PC-9 (cell line): ENCODE measurements at regions not wholly inside any gene's neighbourhood (a gene's known extent, or its start where the extent isn't known, plus 50 kb on each side); places are given as distances from the start of the nearest gene placed in this dataset.

Experiments
- EZH2 ChIP-seq: fragments of 200-600 bp; sonication (generic); IDR thresholded peaks from 2 replicates; pipeline ENCODE4 v1.8.0; 2017; ENCODE audit warnings: antibody characterized with exemption, low read depth
- TF ChIP-seq, protein P1 (sequence below): fragments of 200-600 bp; sonication (generic); conservative IDR thresholded peaks from 2 replicates; pipeline ENCODE4 v1.6.1; 2017; ENCODE audit warnings: mixed run types, antibody characterized with exemption, mild to moderate bottlenecking, moderate library complexity

DNA sequence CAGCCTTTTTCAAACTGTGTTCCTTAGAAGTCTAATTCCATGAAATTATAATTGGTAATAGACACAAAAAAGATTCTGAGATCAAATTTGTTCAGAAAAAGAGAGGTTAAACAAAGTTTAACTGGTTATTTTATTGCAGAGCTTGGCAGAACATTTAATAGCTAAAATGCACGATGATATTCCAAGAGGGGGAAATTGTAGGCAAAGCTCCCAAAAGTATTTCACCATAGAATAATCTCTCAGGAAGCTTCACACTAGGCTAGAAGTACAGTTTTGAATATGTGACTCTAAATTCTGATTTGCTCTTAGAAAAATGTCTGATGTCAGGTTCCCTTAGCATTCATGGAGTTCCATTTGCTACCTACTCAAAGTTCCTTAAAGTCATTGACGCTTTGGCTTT is 292.4 kb upstream of the SETBP1 start:
- TF ChIP-seq, protein P1, sequence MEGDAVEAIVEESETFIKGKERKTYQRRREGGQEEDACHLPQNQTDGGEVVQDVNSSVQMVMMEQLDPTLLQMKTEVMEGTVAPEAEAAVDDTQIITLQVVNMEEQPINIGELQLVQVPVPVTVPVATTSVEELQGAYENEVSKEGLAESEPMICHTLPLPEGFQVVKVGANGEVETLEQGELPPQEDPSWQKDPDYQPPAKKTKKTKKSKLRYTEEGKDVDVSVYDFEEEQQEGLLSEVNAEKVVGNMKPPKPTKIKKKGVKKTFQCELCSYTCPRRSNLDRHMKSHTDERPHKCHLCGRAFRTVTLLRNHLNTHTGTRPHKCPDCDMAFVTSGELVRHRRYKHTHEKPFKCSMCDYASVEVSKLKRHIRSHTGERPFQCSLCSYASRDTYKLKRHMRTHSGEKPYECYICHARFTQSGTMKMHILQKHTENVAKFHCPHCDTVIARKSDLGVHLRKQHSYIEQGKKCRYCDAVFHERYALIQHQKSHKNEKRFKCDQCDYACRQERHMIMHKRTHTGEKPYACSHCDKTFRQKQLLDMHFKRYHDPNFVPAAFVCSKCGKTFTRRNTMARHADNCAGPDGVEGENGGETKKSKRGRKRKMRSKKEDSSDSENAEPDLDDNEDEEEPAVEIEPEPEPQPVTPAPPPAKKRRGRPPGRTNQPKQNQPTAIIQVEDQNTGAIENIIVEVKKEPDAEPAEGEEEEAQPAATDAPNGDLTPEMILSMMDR: no peak
- TF ChIP-seq EZH2: no peak
